HG03520 (cell line): ENCODE measurements at regions not wholly inside any gene's neighbourhood (a gene's known extent, or its start where the extent isn't known, plus 50 kb on each side); places are given as distances from the start of the nearest gene placed in this dataset.
"Not testable (repeated sequence)": the region's sequence is repeated elsewhere in the genome, so short reads cannot be mapped to it uniquely, and the experiment has no call there.

Source experiments
- ATAC-seq: cut with Tn5 transposase; IDR thresholded peaks from one replicate; pipeline ENCODE4 v1.9.1; 2021; ENCODE audit warnings: mild to moderate bottlenecking, moderate library complexity; ENCODE audit not compliant: unreplicated experiment

DNA sequence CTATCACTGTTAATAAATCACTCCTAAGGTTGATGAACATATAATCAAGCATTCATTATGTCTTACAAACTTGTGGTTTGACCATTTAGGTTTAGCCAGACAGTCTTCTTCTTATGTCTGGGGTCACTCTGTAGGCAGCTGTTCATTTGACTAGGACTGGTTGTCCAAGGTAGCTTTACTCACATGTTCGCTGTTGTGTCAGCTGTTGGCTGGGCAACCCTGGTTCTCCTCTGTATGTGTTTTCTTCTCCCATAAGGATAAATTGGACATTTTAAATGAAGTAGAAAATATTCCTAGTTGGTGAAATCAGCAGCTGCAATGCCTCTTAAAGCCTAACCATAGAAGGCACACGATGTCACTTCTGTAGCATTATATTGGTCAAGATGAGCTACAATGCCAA, 635.1 kb downstream of the EPHA3 start:
- ATAC-seq = no peak

DNA sequence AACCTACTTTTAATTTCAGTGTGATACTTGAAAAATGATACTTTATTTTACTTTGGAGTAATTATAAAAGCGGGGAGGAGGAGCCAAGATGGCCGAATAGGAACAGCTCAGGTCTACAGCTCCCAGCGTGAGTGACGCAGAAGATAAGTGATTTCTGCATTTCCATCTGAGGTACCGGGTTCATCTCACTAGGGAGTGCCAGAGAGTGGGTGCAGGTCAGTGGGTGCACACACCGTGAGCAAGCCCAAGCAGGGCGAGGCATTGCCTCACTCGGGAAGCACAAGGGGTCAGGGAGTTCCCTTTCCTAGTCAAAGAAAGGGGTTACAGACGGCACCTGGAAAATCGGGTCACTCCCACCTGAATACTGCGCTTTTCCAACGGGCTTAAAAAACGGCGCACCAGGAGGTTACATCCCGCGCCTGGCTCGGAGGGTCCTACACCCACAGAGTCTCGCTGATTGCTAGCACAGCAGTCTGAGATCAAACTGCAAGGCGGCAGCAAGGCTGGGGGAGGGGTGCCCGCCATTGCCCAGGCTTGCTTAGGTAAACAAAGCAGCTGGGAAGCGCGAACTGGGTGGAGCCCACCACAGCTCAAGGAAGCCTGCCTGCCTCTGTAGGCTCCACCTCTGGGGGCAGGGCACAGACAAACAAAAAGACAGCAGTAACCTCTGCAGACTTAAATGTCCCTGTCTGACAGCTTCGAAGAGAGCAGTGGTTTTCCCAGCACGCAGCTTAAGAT, 640.3 kb downstream of the EPHA3 start:
- not testable (repeated sequence) for ATAC-seq

DNA sequence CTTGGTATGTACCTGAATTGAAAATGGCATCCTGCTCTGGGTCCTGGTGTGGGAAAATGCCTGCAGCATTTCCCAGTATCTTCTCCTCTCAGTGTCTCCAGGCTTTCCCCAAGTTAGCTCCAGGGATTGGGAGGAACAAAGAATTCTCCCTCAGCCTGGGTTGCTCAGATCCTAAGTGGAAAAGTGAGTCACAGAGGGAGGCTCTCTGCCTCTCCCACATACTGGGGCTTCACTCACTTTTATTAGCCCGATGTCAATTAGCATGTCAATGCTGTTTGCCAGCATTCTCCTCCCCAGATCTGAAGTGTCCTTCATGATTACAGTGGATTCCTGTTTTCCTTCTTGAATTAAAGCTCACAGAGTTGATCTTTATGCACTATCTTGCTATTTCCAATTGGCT, 655.0 kb downstream of the EPHA3 start:
- ATAC-seq = no peak

DNA sequence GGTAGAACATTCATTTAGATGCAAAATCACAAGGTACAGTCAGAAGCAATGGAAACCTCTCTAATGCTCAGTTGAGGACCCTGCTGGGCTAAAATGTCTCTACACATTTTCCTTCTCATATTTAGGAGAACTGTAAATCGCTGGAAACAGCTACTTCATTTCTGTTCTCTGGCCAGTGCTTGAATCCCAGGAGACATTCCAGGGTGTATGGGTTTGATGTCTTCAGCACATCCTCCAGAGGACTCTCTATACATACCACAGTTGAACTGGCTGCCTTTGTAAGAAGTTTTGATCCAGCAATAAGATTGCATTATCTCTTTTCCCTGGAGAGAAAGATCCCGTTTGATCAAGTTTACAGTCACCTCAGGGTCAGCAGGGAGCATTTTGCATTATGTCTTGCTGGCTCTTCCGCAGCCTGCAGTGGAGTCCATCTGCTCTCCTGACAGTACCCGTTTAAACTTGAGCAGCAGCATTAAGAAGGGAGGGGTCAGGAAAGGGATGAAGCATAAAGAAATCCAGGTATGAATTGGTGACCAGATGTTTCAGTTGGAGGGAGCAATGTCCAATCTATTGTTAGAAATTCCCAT, 676.0 kb downstream of the EPHA3 start:
- ATAC-seq = no peak

DNA sequence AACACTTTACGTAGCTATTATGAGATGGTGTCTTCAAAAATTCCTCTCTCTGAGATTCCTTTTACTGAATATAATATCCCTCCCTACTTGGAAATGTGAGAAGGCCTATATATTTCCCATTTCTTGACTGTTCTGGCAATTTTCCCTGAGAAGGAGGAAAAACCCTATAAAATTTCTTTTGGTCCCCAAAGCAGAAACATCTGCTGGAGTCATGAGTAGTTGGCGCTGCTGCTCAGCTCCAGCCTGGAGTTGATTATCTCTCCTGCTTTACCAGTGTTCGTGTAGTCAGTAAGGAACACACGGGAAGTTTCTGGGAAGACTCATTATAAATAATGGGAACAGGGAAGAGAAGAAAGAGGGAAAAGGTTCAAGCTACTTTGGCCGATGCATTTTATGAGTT, 680.1 kb downstream of the EPHA3 start:
- no peak for ATAC-seq

DNA sequence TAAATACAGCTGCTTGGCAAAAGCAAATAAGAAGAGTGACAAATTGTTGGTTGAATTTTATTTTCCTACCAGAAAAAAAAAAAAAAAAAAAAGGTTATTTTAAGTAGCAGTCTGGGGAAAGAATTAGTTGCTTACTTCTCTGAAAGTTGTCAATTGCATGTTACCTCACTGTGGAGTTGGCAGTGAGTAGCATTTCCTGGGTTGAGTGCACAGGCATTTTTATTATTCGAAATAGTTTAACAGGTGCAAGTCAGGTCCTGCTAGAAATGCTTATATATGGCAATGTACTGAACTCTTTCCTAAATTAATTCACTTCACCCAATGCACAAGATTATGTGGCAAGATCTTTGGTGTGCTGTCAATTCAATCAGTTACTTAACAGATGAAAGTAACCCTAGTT, 680.6 kb downstream of the EPHA3 start:
- ATAC-seq = no peak

DNA sequence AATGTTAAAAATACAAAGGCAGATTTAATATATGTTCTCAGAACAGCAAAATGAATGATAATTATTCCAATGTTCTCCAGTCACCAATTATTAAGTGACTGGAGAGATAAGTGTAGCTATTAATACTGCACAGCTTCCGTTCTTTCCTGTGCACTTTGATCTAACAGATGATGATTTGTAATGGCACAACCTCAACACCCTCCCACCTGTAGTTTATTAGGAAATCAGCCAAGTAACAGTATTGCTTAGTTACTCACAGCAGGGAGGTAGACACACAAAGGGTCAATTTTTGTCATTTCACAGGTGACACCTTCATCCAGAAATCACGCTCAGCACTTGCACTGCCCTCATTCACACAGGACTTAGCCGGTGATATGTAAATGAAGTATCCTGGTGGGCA, 688.1 kb downstream of the EPHA3 start:
- ATAC-seq = no peak

DNA sequence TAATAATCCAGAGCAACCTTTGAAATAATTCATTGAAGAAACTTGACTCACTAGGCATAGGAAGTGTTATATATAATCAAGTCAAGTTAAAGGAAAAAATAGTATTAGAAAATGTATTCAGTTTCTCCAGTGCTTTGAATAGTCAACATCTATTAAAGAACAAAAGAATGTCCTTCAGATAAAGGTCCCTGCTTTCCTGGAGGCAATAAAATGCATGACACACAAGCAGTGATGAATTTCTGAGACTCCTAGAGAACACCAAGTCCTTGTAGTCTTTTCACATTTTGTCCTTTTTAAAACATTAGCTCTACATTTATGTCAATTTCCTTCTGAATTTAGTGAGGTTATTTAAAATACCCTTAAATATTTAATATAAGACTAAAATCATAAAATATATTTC, 695.5 kb downstream of the EPHA3 start:
- no peak for ATAC-seq

DNA sequence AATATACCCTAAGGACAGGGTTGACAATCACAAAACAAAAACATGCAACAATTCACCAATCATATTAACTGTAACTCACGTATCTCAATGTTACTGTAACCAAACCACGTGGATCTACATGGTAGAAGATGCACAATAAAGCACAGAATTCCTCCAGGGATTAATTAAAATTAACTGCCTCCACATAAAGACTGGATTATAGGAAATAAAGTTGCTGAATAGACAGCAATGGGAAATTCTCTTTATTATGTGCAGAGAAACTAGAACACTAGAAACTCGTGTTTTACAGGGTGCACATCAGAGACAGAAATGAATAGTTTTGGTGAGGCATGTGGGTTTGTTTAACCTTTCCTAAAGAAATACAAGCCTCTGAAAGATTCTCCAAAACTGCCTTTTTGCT, 696.3 kb downstream of the EPHA3 start:
- ATAC-seq = no peak

DNA sequence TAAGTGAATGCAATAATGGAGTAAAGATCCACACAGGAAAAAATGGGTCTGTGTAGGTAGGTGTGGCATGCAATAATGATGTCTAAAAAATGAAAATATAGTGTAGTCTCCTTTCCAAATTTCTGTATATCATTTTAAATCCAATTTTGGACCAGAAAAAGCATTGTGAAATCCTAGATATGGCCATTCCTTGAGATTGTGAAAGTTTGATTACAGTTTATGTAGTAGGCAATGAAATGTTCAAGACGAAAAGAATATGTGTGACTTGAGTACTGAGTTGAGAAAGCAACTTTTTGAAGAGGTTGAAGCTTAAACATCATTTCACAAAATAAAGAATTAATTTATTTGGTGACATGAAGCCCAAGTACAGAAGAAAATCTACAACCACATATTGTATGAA, 698.7 kb downstream of the EPHA3 start:
- no peak for ATAC-seq

DNA sequence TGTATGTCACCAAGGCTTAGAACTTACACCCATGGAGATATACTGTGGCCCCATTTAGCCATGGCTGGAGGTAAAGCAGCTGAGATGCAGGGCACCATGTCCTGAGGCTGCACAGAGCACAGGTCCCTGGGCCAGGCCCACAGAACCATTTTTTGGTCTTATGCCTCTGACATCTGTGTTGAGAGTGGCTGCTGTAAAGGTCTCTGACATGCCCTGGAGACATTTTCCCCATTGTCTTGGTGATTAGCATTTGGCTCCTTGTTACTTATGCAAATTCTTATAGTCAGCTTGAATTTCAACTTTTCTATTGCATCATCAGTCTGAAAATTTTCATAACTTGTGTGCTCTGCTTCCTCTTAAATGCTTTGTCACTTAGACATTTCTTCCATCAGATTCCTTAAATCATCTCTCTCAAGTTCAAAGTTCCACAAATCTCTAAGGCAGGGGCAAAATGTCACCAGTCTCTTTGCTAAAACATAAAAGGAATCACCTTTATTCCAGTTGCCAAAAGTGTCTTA, 701.3 kb downstream of the EPHA3 start:
- ATAC-seq = no peak

DNA sequence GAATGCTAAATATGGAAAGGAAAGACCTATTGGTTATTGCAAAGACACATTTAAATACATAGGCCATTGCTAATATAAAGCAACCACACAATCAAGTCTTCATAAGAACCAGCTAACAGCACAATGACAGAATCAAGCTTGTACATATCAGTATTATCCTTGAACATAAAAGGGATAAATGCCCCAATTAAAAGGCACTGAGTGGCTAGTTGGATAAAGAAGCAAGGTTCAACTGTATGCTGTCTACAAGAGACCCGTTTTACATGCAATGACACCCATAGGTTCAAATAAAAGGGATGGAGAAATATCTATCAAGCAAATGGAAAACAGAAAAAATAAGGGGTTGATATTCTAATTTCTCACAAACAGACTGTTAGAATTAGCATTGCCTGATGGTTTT, 706.1 kb downstream of the EPHA3 start:
- ATAC-seq = no peak

DNA sequence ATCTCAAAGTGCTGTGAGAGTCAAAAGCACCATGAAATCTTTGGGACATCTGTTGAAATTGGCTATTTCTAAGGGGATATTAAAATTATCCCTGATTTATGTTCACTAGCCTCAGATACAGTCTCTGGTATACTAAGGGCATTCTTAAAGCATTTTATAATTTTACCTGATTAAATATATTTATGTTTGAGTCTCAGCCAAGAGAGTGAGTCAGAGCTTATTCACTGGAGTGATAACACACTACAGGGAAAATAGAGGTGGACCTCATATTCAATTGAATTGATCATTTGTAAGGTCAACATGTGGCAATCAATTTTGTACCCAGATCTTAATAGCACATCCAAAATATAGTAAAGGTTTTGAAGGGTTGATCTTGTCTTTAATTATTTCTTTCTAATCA, 733.6 kb downstream of the EPHA3 start:
- ATAC-seq = no peak

DNA sequence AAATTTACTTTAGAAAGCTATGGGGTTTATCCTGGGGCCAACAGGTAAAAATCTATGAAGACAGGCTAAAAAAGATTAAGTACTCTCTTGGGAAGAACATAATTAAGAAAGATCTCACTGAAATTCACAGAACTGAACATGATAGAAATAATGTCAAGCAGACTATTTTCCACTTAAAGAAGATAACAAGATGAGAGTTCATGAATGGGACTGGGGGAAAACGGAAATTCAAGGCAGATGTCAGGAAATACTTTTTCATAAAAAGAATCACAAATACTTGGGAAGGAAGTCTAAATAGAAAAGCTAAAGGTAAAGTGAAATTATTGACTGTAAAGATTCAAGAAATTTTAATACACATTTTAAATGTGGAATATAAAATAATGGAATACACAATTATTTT, 737.6 kb downstream of the EPHA3 start:
- no peak for ATAC-seq

DNA sequence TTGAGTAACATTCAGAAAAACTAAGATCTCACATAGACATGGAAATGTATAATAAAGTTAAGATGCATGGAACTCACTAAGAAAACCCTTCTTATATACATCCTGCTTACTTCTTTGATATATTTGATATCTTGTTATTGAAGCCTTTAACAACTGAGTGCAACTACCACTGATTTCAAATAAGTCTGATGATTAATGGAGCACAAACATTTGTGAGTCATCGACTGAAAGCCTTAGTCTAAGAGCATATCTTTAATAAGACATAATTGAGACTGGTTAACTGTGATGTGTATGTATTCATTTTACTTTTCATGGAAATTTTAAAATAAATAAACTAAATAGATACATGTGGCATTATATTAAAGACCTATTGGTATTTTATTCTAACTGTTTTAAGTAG, 740.5 kb downstream of the EPHA3 start:
- no peak for ATAC-seq

DNA sequence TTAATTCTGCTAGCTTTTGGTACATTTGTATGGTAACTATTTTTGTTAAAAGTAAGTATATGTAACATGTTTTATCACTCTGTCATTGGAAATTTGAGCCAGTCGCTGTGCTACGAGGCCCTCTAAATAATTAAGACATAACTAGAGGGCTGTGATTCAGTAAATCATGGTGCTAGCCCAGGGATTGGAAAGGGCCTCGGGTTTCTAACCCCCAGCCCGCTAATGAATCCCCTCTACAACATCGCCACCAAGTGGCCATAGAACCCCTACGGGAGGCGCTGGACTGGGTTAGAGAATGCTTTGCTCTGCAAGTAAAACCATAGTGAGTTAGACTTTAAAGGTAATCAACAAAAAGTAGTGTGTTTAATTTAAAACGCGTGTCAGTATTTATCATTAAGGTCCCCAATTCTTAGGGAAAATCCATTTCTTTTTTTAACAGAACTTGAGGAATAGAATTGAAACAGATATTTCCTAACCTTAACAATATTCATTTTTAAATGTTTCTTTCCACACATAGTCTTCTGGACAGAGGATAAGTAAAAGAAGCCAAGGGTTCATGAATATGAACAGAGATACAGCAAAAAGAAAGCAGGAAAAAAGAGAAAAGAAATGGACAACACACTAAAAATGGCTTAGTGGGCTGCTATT, 744.7 kb downstream of the EPHA3 start:
- ATAC-seq = no peak

DNA sequence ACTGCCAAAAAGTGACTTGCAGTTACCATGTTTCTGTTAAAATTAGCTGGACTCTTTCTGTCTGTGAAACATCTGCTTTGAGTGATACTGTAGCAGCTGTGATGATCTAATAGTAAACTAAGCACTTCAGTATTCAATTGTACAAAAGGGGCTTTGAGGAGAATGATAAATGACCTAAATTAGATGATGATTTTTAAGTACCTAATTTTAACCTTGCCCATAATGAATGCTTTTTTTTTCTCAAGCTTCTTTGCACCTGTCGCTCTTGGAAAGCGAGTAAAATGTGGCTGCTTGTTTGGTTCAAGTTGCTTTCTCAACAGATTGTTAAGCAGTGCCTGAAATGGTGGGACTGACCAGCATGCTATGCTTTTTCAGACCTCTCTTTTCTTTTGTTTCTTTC, 752.3 kb downstream of the EPHA3 start:
- no peak for ATAC-seq

DNA sequence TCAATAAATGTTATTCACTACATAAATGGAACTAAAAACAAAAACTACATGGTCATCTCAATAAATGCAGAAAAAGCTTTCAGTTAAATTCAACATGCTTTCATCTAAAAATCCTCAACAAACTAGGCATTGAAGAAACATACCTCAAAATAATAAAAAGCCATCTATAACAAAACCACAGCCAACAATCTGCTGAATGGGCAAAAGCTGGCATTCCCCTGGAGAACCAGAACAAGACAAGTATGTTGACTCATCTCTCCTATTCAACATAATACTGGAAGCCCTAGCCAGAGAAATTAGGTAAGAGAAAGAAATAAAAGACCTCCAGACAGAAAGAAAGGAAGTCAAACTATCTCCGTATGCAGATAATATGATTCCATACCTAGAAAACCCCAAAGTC, 759.9 kb downstream of the EPHA3 start:
- ATAC-seq = no peak

DNA sequence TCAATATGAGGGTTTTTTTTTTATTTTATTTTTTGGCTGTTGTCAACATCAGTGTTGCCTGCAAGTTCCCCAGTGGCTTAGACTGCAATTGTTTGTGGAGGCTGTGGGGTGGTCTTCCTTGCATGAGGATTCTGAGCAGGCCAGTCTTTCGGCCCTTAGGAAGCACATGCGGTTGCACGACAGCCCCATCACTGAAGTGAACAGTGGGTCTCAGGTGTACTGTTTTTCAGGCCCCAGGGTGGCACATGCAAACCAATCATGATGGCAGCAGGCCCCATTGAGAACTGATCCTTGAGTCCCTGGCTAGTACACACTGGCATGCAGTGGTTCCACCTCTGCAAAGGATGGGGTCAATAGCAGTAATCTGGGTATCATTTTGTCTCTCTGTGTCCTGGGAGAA, 768.7 kb downstream of the EPHA3 start:
- no peak for ATAC-seq

DNA sequence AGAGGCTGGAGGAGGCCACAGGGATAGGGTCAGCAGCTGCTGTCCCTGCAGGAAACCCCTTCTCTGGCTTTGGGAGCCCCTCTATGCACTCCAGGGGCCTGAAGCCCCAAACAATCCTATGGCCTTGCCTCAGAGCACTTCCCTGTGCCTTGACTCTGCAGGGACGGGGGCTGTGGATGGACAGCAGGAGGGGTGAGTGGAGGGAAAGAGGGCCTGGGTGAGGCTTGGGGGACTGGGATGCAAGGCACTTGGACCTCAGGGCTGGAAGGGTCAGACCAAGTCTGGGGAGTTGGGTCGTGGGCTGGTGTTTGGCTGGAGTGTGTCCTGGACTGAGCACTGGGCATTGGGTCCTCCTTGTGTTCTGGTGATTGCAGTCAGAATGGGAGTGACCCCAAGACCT, 769.8 kb downstream of the EPHA3 start:
- no peak for ATAC-seq

DNA sequence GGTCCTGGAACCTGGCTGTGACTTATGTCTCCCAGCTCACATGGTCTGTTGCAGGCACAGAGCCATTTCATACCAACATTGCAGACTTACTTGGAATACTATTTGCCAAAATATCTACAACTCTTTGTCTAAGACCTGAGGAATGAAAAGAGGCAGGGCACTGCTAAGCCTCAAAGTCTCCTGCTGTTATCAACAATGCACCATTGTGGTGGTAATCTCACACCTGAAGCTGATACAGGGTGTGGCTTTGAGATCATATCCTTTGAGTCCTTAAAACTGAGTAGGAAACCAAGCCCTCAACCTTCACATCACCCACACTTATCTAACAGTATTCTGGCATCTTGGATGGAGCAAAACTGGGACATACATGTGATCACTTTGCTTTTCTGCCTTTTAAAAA, 782.0 kb downstream of the EPHA3 start:
- ATAC-seq = no peak

DNA sequence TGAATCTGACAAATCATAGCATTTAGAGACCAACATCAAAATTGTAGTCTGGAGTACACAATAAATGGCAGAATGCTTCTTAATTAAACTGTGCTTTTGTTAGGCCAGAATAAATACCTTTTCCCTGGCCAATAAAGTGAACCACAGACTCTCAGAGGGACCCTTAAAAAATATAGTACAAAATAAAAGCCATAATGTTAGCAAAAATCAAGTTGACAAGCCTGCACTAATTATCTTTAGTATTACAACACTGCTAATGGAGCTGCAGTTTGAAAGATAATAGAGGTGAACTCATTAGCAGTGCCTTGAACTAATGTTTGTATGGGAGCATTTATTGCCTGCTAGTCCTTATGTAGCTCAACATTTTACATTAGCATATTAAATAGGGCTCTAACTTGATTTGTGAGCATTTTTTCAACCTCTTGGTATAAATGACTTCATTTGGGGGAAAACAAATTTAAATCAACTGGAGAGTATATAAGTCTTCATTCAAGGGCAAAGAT, 801.3 kb downstream of the EPHA3 start:
- no peak for ATAC-seq
